ENCODE measurements at regions not wholly inside any gene's neighbourhood (a gene's known extent, or its start where the extent isn't known, plus 50 kb on each side); places are given as distances from the start of the nearest gene placed in this dataset.

- no peaks in the 10 kb centered on the region for H3K9me3 ChIP-seq
- TF ChIP-seq CTCF (IDR thresholded peaks at IDR 0.05), result no peak
- no peak for DNase-seq (ENCODE audit: low spot score)
- no peak for ATAC-seq (ENCODE audit: insufficient number of reproducible peaks, low FRiP score, low read depth)
- H3K36me3 ChIP-seq, result no peaks in the 10 kb centered on the region
- peaks cover 0 to 12% of the 10 kb centered on the region in 2 donors for H3K4me1 ChIP-seq (ENCODE audit: control insufficient read depth in 1 of 2, low read depth in 2 of 2)
- no peaks in the 10 kb centered on the region for H3K27me3 ChIP-seq (replicated peaks; ENCODE audit: insufficient read depth)
- no peak overlapping the region for H3K27ac ChIP-seq
- H3K4me3 ChIP-seq, result no peak overlapping the region
These were observed 170.4 kb downstream of the RHOU start for GRCh38 chr1:228905701-228906101.

GRCh38 chr1:228906223-228906860 lies 171.1 kb downstream of the RHOU start:
- Histone ChIP-seq H3K36me3 (no peaks in the 10 kb centered on the region), H3K4me1 (ENCODE audit: control insufficient read depth in 1 of 2, low read depth in 2 of 2) (peaks cover 0 to 12% of the 10 kb centered on the region in 2 donors), H3K27ac (no peak overlapping the region), H3K9me3 (no peaks in the 10 kb centered on the region), H3K4me3 (no peak overlapping the region), H3K27me3 (replicated peaks; ENCODE audit: insufficient read depth) (no peaks in the 10 kb centered on the region)
- no peak for DNase-seq (ENCODE audit: low spot score)
- TF ChIP-seq CTCF (IDR thresholded peaks at IDR 0.05), result no peak
- no peak for ATAC-seq (ENCODE audit: insufficient number of reproducible peaks, low FRiP score, low read depth)

- H3K27ac ChIP-seq, result no peak overlapping the region
- TF ChIP-seq CTCF (IDR thresholded peaks at IDR 0.05), result no peak
- H3K4me1 ChIP-seq (ENCODE audit: control insufficient read depth in 1 of 2, low read depth in 2 of 2), result no peaks in the 10 kb centered on the region
- no peaks in the 10 kb centered on the region for H3K36me3 ChIP-seq
- no peaks in the 10 kb centered on the region for H3K9me3 ChIP-seq
- DNase-seq (ENCODE audit: low spot score) (no peak), ATAC-seq (ENCODE audit: insufficient number of reproducible peaks, low FRiP score, low read depth) (no peak)
- H3K27me3 ChIP-seq (replicated peaks; ENCODE audit: insufficient read depth), result no peaks in the 10 kb centered on the region
- no peak overlapping the region for H3K4me3 ChIP-seq
These were observed 176.2 kb downstream of the RHOU start for GRCh38 chr1:228911225-228912210.

- Histone ChIP-seq H3K27me3 (replicated peaks; ENCODE audit: insufficient read depth) (no peaks in the 10 kb centered on the region), H3K27ac (no peak overlapping the region), H3K4me3 (no peak overlapping the region), H3K4me1 (ENCODE audit: control insufficient read depth in 1 of 2, low read depth in 2 of 2) (no peaks in the 10 kb centered on the region), H3K9me3 (no peaks in the 10 kb centered on the region), H3K36me3 (no peaks in the 10 kb centered on the region)
- DNase-seq (ENCODE audit: low spot score) (no peak), ATAC-seq (ENCODE audit: insufficient number of reproducible peaks, low FRiP score, low read depth) (no peak)
- TF ChIP-seq CTCF (IDR thresholded peaks at IDR 0.05), result no peak
These were observed 178.5 kb downstream of the RHOU start for GRCh38 chr1:228913626-228914414.

- Histone ChIP-seq H3K9me3 (no peaks in the 10 kb centered on the region), H3K36me3 (no peaks in the 10 kb centered on the region), H3K27ac (no peak overlapping the region), H3K4me3 (no peak overlapping the region), H3K4me1 (ENCODE audit: control insufficient read depth in 1 of 2, low read depth in 2 of 2) (peaks cover 0 to 3% of the 10 kb centered on the region in 2 donors), H3K27me3 (replicated peaks; ENCODE audit: insufficient read depth) (no peaks in the 10 kb centered on the region)
- DNase-seq (ENCODE audit: low spot score) (no peak), ATAC-seq (ENCODE audit: insufficient number of reproducible peaks, low FRiP score, low read depth) (no peak)
- no peak for TF ChIP-seq CTCF (IDR thresholded peaks at IDR 0.05)
These were observed 179.4 kb downstream of the RHOU start for GRCh38 chr1:228914700-228915099.

Measured in thoracic aorta (tissue), 2 donors.